ENCODE measurements at regions not wholly inside any gene's neighbourhood (a gene's known extent, or its start where the extent isn't known, plus 50 kb on each side); places are given as distances from the start of the nearest gene placed in this dataset.

- Histone ChIP-seq H3K27me3 (ENCODE audit: insufficient read depth, low read length) (no peaks in the 10 kb centered on the region), H3K4me1 (ENCODE audit: insufficient read depth, low read length) (no peaks in the 10 kb centered on the region), H3K79me2 (ENCODE audit: insufficient read depth, low read length) (no peaks in the 10 kb centered on the region), H3K9me3 (ENCODE audit: low read depth, low read length) (no peaks in the 10 kb centered on the region), H3K36me3 (ENCODE audit: insufficient read depth, low read length) (no peaks in the 10 kb centered on the region), H3K27ac (ENCODE audit: low read depth, low read length) (no peak overlapping the region), H4K20me1 (ENCODE audit: insufficient read depth, low read length) (no peaks in the 10 kb centered on the region), H3K4me2 (ENCODE audit: insufficient read depth, low read length) (no peak overlapping the region), H3K4me3 (ENCODE audit: insufficient read depth, low read length) (no peak overlapping the region), H2AFZ (ENCODE audit: low read length) (no peak overlapping the region)
- TF ChIP-seq CTCF (IDR thresholded peaks at IDR 0.05; ENCODE audit: extremely low read depth, low read depth, low read length) = no peak
- no peak for DNase-seq (ENCODE audit: insufficient read length, low spot score, missing footprints)
Observed at GRCh38 chr12:125229878-125230530, 164.8 kb downstream of the AACS start.

- Histone ChIP-seq H3K4me1 (ENCODE audit: insufficient read depth, low read length) (no peaks in the 10 kb centered on the region), H3K27me3 (ENCODE audit: insufficient read depth, low read length) (no peaks in the 10 kb centered on the region), H3K4me2 (ENCODE audit: insufficient read depth, low read length) (no peak overlapping the region), H3K79me2 (ENCODE audit: insufficient read depth, low read length) (no peaks in the 10 kb centered on the region), H2AFZ (ENCODE audit: low read length) (no peak overlapping the region), H3K4me3 (ENCODE audit: insufficient read depth, low read length) (no peak overlapping the region), H3K36me3 (ENCODE audit: insufficient read depth, low read length) (no peaks in the 10 kb centered on the region), H3K27ac (ENCODE audit: low read depth, low read length) (no peak overlapping the region), H3K9me3 (ENCODE audit: low read depth, low read length) (no peaks in the 10 kb centered on the region), H4K20me1 (ENCODE audit: insufficient read depth, low read length) (no peaks in the 10 kb centered on the region)
- no peak for DNase-seq (ENCODE audit: insufficient read length, low spot score, missing footprints)
- no peak for TF ChIP-seq CTCF (IDR thresholded peaks at IDR 0.05; ENCODE audit: extremely low read depth, low read depth, low read length)
Observed at GRCh38 chr12:125233319-125233718, 168.1 kb downstream of the AACS start.

GRCh38 chr12:125239563-125239962 is 174.3 kb downstream of the AACS start:
- H3K79me2 ChIP-seq (ENCODE audit: insufficient read depth, low read length) = no peaks in the 10 kb centered on the region

GRCh38 chr12:125240717-125241116 is 175.5 kb downstream of the AACS start:
- no peak for DNase-seq (ENCODE audit: insufficient read length, low spot score, missing footprints)
- Histone ChIP-seq H3K4me3 (ENCODE audit: insufficient read depth, low read length) (no peak overlapping the region), H3K9me3 (ENCODE audit: low read depth, low read length) (no peaks in the 10 kb centered on the region), H2AFZ (ENCODE audit: low read length) (no peak overlapping the region), H4K20me1 (ENCODE audit: insufficient read depth, low read length) (no peaks in the 10 kb centered on the region), H3K27ac (ENCODE audit: low read depth, low read length) (no peak overlapping the region), H3K4me2 (ENCODE audit: insufficient read depth, low read length) (no peak overlapping the region), H3K4me1 (ENCODE audit: insufficient read depth, low read length) (no peaks in the 10 kb centered on the region), H3K36me3 (ENCODE audit: insufficient read depth, low read length) (no peaks in the 10 kb centered on the region), H3K27me3 (ENCODE audit: insufficient read depth, low read length) (no peaks in the 10 kb centered on the region), H3K79me2 (ENCODE audit: insufficient read depth, low read length) (no peaks in the 10 kb centered on the region)
- no peak for TF ChIP-seq CTCF (IDR thresholded peaks at IDR 0.05; ENCODE audit: extremely low read depth, low read depth, low read length)

More at GRCh38 chr12:125239563-125239962, 174.3 kb downstream of the AACS start:
- H3K27me3 ChIP-seq (ENCODE audit: insufficient read depth, low read length) = no peaks in the 10 kb centered on the region
- H3K27ac ChIP-seq (ENCODE audit: low read depth, low read length) = no peak overlapping the region
- TF ChIP-seq CTCF (IDR thresholded peaks at IDR 0.05; ENCODE audit: extremely low read depth, low read depth, low read length) = no peak
- H3K36me3 ChIP-seq (ENCODE audit: insufficient read depth, low read length) = no peaks in the 10 kb centered on the region
- no peaks in the 10 kb centered on the region for H4K20me1 ChIP-seq (ENCODE audit: insufficient read depth, low read length)
- H3K9me3 ChIP-seq (ENCODE audit: low read depth, low read length) = no peaks in the 10 kb centered on the region
- no peak overlapping the region for H2AFZ ChIP-seq (ENCODE audit: low read length)
- DNase-seq (ENCODE audit: insufficient read length, low spot score, missing footprints) = no peak
- H3K4me2 ChIP-seq (ENCODE audit: insufficient read depth, low read length) = no peak overlapping the region
- H3K4me1 ChIP-seq (ENCODE audit: insufficient read depth, low read length) = no peaks in the 10 kb centered on the region
- H3K4me3 ChIP-seq (ENCODE audit: insufficient read depth, low read length) = no peak overlapping the region
